PC-3 (cell line): ENCODE measurements at regions not wholly inside any gene's neighbourhood (a gene's known extent, or its start where the extent isn't known, plus 50 kb on each side); places are given as distances from the start of the nearest gene placed in this dataset.

Source experiments
- ATAC-seq: fragments of 200-7000 bp; cut with Tn5 transposase; 2 replicates; pipeline ENCODE4 v1.9.1; 2020; ENCODE audit warnings: mild to moderate bottlenecking, moderate library complexity
- BruUV-seq: library from RNA; stranded (reverse); fragments of 400-500 nt; replicated peaks from 2 replicates; lab custom pipeline; 2021; lab: Mats Ljungman, UMichigan
- CTCF ChIA-PET: fragments of 300-600 bp; sonication (Branson Sonifier 250); formaldehyde crosslinking; loops from one replicate; lab custom pipeline; 2022; ENCODE audit warnings: antibody characterized with exemption; lab: Charles Lee
- POLR2A ChIA-PET: fragments of 300-600 bp; sonication (Branson Sonifier 250); formaldehyde crosslinking; loops from one replicate; lab custom pipeline; 2022; ENCODE audit warnings: antibody characterized with exemption; ENCODE audit not compliant: unreplicated experiment; lab: Charles Lee
- DNase-seq: peaks from one replicate; pipeline ENCODE4 v3.0.0-alpha.2; 2015
- H2AFZ ChIP-seq: fragments of 300-600 bp; sonication (generic); 2 replicates; pipeline ENCODE4 v1.6.0; 2016; ENCODE audit warnings: antibody characterized with exemption, low read length
- H3F3A ChIP-seq: fragments of 300-600 bp; sonication (generic); one replicate; pipeline ENCODE4 v1.6.0; 2017; ENCODE audit warnings: antibody characterized with exemption, low read length, control low read depth, mild to moderate bottlenecking; ENCODE audit not compliant: unreplicated experiment
- H3K27ac ChIP-seq: fragments of 300-600 bp; sonication (generic); 2 replicates; pipeline ENCODE4 v1.5.1; 2016; ENCODE audit warnings: mild to moderate bottlenecking, low read length
- H3K27me3 ChIP-seq: fragments of 300-600 bp; sonication (generic); 2 replicates; pipeline ENCODE4 v1.6.1; 2016; ENCODE audit warnings: low read length, mixed read lengths
- H3K36me3 ChIP-seq: fragments of 300-600 bp; sonication (generic); 2 replicates; pipeline ENCODE4 v1.6.1; 2016; ENCODE audit warnings: low read depth, mixed run types, low read length, mixed read lengths
- H3K4me1 ChIP-seq: fragments of 300-600 bp; sonication (generic); 2 replicates; pipeline ENCODE4 v1.5.1; 2016; ENCODE audit warnings: low read length; ENCODE audit not compliant: insufficient read depth
- H3K4me2 ChIP-seq: fragments of 300-600 bp; sonication (generic); 2 replicates; pipeline ENCODE4 v1.6.0; 2016; ENCODE audit warnings: low read length
- H3K4me3 ChIP-seq: fragments of 300-600 bp; sonication (generic); 2 replicates; pipeline ENCODE4 v1.5.1; 2016; ENCODE audit warnings: mild to moderate bottlenecking, low read length, mixed read lengths
- H3K79me2 ChIP-seq: fragments of 300-600 bp; sonication (generic); 2 replicates; pipeline ENCODE4 v1.6.1; 2017; ENCODE audit warnings: low read length, mixed read lengths
- H3K9ac ChIP-seq: fragments of 300-600 bp; sonication (generic); 2 replicates; pipeline ENCODE4 v1.6.0; 2016; ENCODE audit warnings: mild to moderate bottlenecking, low read length
- H3K9me2 ChIP-seq: fragments of 300-600 bp; sonication (generic); replicated peaks from 2 replicates; pipeline ENCODE4 v1.6.1; 2016; ENCODE audit warnings: mixed run types, low read length, mixed read lengths
- H3K9me3 ChIP-seq: fragments of 300-600 bp; sonication (generic); 2 replicates; pipeline ENCODE4 v1.6.1; 2016; ENCODE audit warnings: low read length, mixed read lengths
- H4K20me1 ChIP-seq: fragments of 300-600 bp; sonication (generic); 2 replicates; pipeline ENCODE4 v1.6.1; 2016; ENCODE audit warnings: low read length, mixed read lengths
- CTCF ChIP-seq: fragments of 300-600 bp; sonication (generic); conservative IDR thresholded peaks from 2 replicates; pipeline ENCODE4 v1.5.1; 2017; ENCODE audit warnings: antibody characterized with exemption, low read depth, mild to moderate bottlenecking, low read length
- EZH2 ChIP-seq: fragments of 300-600 bp; sonication (generic); IDR thresholded peaks from one replicate; pipeline ENCODE4 v1.6.1; 2017; ENCODE audit warnings: antibody characterized with exemption, mild to moderate bottlenecking, low read length; ENCODE audit not compliant: unreplicated experiment
- EZH2phosphoT487 ChIP-seq: fragments of 300-600 bp; sonication (generic); IDR thresholded peaks from 2 replicates; pipeline ENCODE4 v1.6.1; 2018; ENCODE audit warnings: mild to moderate bottlenecking, antibody characterized with exemption, low read length, borderline replicate concordance
- intact Hi-C: fragments of 100-400 bp; cut with micrococcal nuclease; formaldehyde crosslinking; loops from 2 replicates; pipeline ENCODE4 v1.9.0; 2023

GRCh38 chr7:63925262-63925625 is 73.4 kb upstream of the ZNF722 start:
- H3K9ac ChIP-seq: peak overlapping the region; percentile 74; the same call in 1 of the 2 replicates
- no peak for DNase-seq
- no peaks in the 10 kb centered on the region for H3K9me3 ChIP-seq
- intact Hi-C loops: no loop called here
- no peaks in the 10 kb centered on the region for H3K4me1 ChIP-seq
- peak overlapping the region; percentile 81 for H3K4me2 ChIP-seq
- no peak overlapping the region for H3K27ac ChIP-seq
- TSS peak; percentile 72 for BruUV-seq
- ATAC-seq: no peak
- CTCF ChIA-PET: no interaction called here
- no peaks in the 10 kb centered on the region for H3K9me2 ChIP-seq
- H3K27me3 ChIP-seq: no peaks in the 10 kb centered on the region
- no peaks in the 10 kb centered on the region for H3K79me2 ChIP-seq
- H3K36me3 ChIP-seq: no peaks in the 10 kb centered on the region; the same call in 1 of the 2 replicates
- POLR2A ChIA-PET: no interaction called here
- no peaks in the 10 kb centered on the region for H3F3A ChIP-seq
- TF ChIP-seq EZH2: no peak
- TF ChIP-seq CTCF: no peak
- TF ChIP-seq EZH2phosphoT487: no peak
- peak overlapping the region; percentile 86 for H2AFZ ChIP-seq
- H3K4me3 ChIP-seq: peak overlapping the region; percentile 73
- no peaks in the 10 kb centered on the region for H4K20me1 ChIP-seq

GRCh38 chr7:63925626-63926460 is 72.8 kb upstream of the ZNF722 start:
- peak overlapping the region; percentile 46 for H3K27ac ChIP-seq
- H3K4me1 ChIP-seq: no peaks in the 10 kb centered on the region
- no peaks in the 10 kb centered on the region for H3K9me3 ChIP-seq
- no peak for TF ChIP-seq EZH2phosphoT487
- no peak for TF ChIP-seq CTCF
- TF ChIP-seq EZH2: no peak
- peak; percentile 93 for ATAC-seq
- H3K36me3 ChIP-seq: no peaks in the 10 kb centered on the region; the same call in 1 of the 2 replicates
- DNase-seq: peak; percentile 88
- H2AFZ ChIP-seq: peak overlapping the region; percentile 86
- H3K9me2 ChIP-seq: no peaks in the 10 kb centered on the region
- intact Hi-C loops: no loop called here
- no peaks in the 10 kb centered on the region for H4K20me1 ChIP-seq
- peak overlapping the region; percentile 81 for H3K4me2 ChIP-seq
- peak overlapping the region; percentile 74 for H3K9ac ChIP-seq
- POLR2A ChIA-PET: interaction anchor here (0.6 kb wide), 1 partner anchor 138 kb away, joined by 3 read pairs; no protein-coding TSS in a partner anchor
- peak overlapping the region; percentile 73 for H3K4me3 ChIP-seq
- no peaks in the 10 kb centered on the region for H3F3A ChIP-seq
- H3K27me3 ChIP-seq: no peaks in the 10 kb centered on the region
- CTCF ChIA-PET: interaction anchor here (0.6 kb wide), 1 partner anchor 389 kb away, joined by 3 read pairs; no protein-coding TSS in a partner anchor
- no TSS peak for BruUV-seq
- H3K79me2 ChIP-seq: no peaks in the 10 kb centered on the region

- H3K4me3 ChIP-seq: peak overlapping the region; percentile 73
- no peaks in the 10 kb centered on the region for H4K20me1 ChIP-seq
- BruUV-seq: no TSS peak
- no peak for DNase-seq
- no peaks in the 10 kb centered on the region for H3K9me2 ChIP-seq
- no peaks in the 10 kb centered on the region for H3K27me3 ChIP-seq
- H3K27ac ChIP-seq: no peak overlapping the region
- H3K9me3 ChIP-seq: no peaks in the 10 kb centered on the region
- no peak for ATAC-seq
- H2AFZ ChIP-seq: peak overlapping the region; percentile 86; the same call in 1 of the 2 replicates
- no peaks in the 10 kb centered on the region for H3F3A ChIP-seq
- ChIA-PET POLR2A (no interaction called here), CTCF (no interaction called here)
- no peaks in the 10 kb centered on the region for H3K79me2 ChIP-seq
- H3K4me2 ChIP-seq: peak overlapping the region; percentile 81
- intact Hi-C loops: no loop called here
- TF ChIP-seq EZH2phosphoT487 (no peak), EZH2 (no peak), CTCF (no peak)
- no peaks in the 10 kb centered on the region; the same call in 1 of the 2 replicates for H3K36me3 ChIP-seq
- no peak overlapping the region for H3K9ac ChIP-seq
- H3K4me1 ChIP-seq: no peaks in the 10 kb centered on the region
Observed at GRCh38 chr7:63927261-63927660, 71.4 kb upstream of the ZNF722 start.
